ENCODE measurements at regions not wholly inside any gene's neighbourhood (a gene's known extent, or its start where the extent isn't known, plus 50 kb on each side); places are given as distances from the start of the nearest gene placed in this dataset.

GRCh38 chr3:194204042-194204987, 68.4 kb downstream of the HES1 start:
- H3K4me3 Mint-ChIP-seq = peak overlapping the region; percentile 71
- H3K4me1 Mint-ChIP-seq = peaks cover 27% of the 10 kb centered on the region
- H3K27me3 Mint-ChIP-seq = peaks cover 56% of the 10 kb centered on the region
- DNase-seq = no peak
- H3K27ac Mint-ChIP-seq = no peak overlapping the region
- CTCF ChIA-PET = no interaction called here
- POLR2A ChIA-PET = no interaction called here
- no peaks in the 10 kb centered on the region for H3K36me3 Mint-ChIP-seq (ENCODE audit: low read depth)
- no peaks in the 10 kb centered on the region for H3K9me3 Mint-ChIP-seq

- no peaks in the 10 kb centered on the region for H3K36me3 Mint-ChIP-seq (ENCODE audit: low read depth)
- H3K4me3 Mint-ChIP-seq = no peak overlapping the region
- CTCF ChIA-PET = no interaction called here
- peaks cover 48% of the 10 kb centered on the region for H3K27me3 Mint-ChIP-seq
- POLR2A ChIA-PET = no interaction called here
- H3K9me3 Mint-ChIP-seq = no peaks in the 10 kb centered on the region
- H3K4me1 Mint-ChIP-seq = peaks cover 27% of the 10 kb centered on the region
- DNase-seq = no peak
- H3K27ac Mint-ChIP-seq = no peak overlapping the region
Observed at GRCh38 chr3:194205675-194206133, 69.8 kb downstream of the HES1 start.

- no peak overlapping the region for H3K4me3 Mint-ChIP-seq
- no peaks in the 10 kb centered on the region for H3K36me3 Mint-ChIP-seq (ENCODE audit: low read depth)
- DNase-seq = no peak
- POLR2A ChIA-PET = no interaction called here
- CTCF ChIA-PET = no interaction called here
- H3K27ac Mint-ChIP-seq = no peak overlapping the region
- H3K27me3 Mint-ChIP-seq = peaks cover 46% of the 10 kb centered on the region
- H3K9me3 Mint-ChIP-seq = no peaks in the 10 kb centered on the region
- peaks cover 27% of the 10 kb centered on the region for H3K4me1 Mint-ChIP-seq
Observed at GRCh38 chr3:194206320-194206719, 70.4 kb downstream of the HES1 start.

GRCh38 chr3:194208709-194209108, 72.8 kb downstream of the HES1 start:
- ChIA-PET CTCF (no interaction called here), POLR2A (interaction anchor here (0.6 kb wide), 1 partner anchor 124 kb away, joined by 3 read pairs; no protein-coding TSS in a partner anchor)
- Mint-ChIP-seq H3K27ac (no peak overlapping the region), H3K9me3 (no peaks in the 10 kb centered on the region), H3K4me3 (no peak overlapping the region), H3K27me3 (peaks cover 34% of the 10 kb centered on the region), H3K36me3 (ENCODE audit: low read depth) (no peaks in the 10 kb centered on the region), H3K4me1 (peaks cover 17% of the 10 kb centered on the region)
- no peak for DNase-seq

GRCh38 chr3:194212161-194212844, 76.4 kb downstream of the HES1 start:
- no peak for DNase-seq
- peaks cover 3% of the 10 kb centered on the region for H3K4me1 Mint-ChIP-seq
- H3K9me3 Mint-ChIP-seq = no peaks in the 10 kb centered on the region
- CTCF ChIA-PET = interaction anchor here (0.9 kb wide), 1 partner anchor 101 kb away, joined by 3 read pairs; no protein-coding TSS in a partner anchor
- no peaks in the 10 kb centered on the region for H3K36me3 Mint-ChIP-seq (ENCODE audit: low read depth)
- H3K27me3 Mint-ChIP-seq = peaks cover 36% of the 10 kb centered on the region
- no peak overlapping the region for H3K27ac Mint-ChIP-seq
- POLR2A ChIA-PET = no interaction called here
- no peak overlapping the region for H3K4me3 Mint-ChIP-seq

- H3K36me3 Mint-ChIP-seq (ENCODE audit: low read depth) = no peaks in the 10 kb centered on the region
- POLR2A ChIA-PET = no interaction called here
- CTCF ChIA-PET = no interaction called here
- no peak overlapping the region for H3K27ac Mint-ChIP-seq
- peaks cover 38% of the 10 kb centered on the region for H3K27me3 Mint-ChIP-seq
- no peaks in the 10 kb centered on the region for H3K9me3 Mint-ChIP-seq
- no peak for DNase-seq
- no peak overlapping the region for H3K4me3 Mint-ChIP-seq
- peaks cover 3% of the 10 kb centered on the region for H3K4me1 Mint-ChIP-seq
Observed at GRCh38 chr3:194212845-194213331, 76.9 kb downstream of the HES1 start.

- ChIA-PET CTCF (no interaction called here), POLR2A (no interaction called here)
- H3K4me1 Mint-ChIP-seq = peaks cover 3% of the 10 kb centered on the region
- no peak overlapping the region for H3K4me3 Mint-ChIP-seq
- no peak for DNase-seq
- H3K27ac Mint-ChIP-seq = no peak overlapping the region
- H3K36me3 Mint-ChIP-seq (ENCODE audit: low read depth) = no peaks in the 10 kb centered on the region
- H3K9me3 Mint-ChIP-seq = no peaks in the 10 kb centered on the region
- H3K27me3 Mint-ChIP-seq = peaks cover 56% of the 10 kb centered on the region
Observed at GRCh38 chr3:194215392-194215791, 79.4 kb downstream of the HES1 start.

- CTCF ChIA-PET = no interaction called here
- Mint-ChIP-seq H3K9me3 (no peaks in the 10 kb centered on the region), H3K27me3 (peaks cover 65% of the 10 kb centered on the region), H3K4me1 (peaks cover 4% of the 10 kb centered on the region), H3K4me3 (no peak overlapping the region), H3K27ac (no peak overlapping the region), H3K36me3 (ENCODE audit: low read depth) (no peaks in the 10 kb centered on the region)
- DNase-seq = no peak
- POLR2A ChIA-PET = no interaction called here
Observed at GRCh38 chr3:194218646-194219453, 82.9 kb downstream of the HES1 start.

- Mint-ChIP-seq H3K4me1 (peaks cover 13% of the 10 kb centered on the region), H3K36me3 (ENCODE audit: low read depth) (no peaks in the 10 kb centered on the region), H3K4me3 (no peak overlapping the region), H3K27ac (no peak overlapping the region), H3K27me3 (peaks cover 68% of the 10 kb centered on the region), H3K9me3 (no peaks in the 10 kb centered on the region)
- no peak for DNase-seq
- POLR2A ChIA-PET = no interaction called here
- CTCF ChIA-PET = no interaction called here
Observed at GRCh38 chr3:194219826-194220410, 84.0 kb downstream of the HES1 start.

- ChIA-PET CTCF (no interaction called here), POLR2A (no interaction called here)
- Mint-ChIP-seq H3K4me3 (no peak overlapping the region), H3K36me3 (ENCODE audit: low read depth) (no peaks in the 10 kb centered on the region), H3K4me1 (peaks cover 17% of the 10 kb centered on the region), H3K27me3 (peaks cover 67% of the 10 kb centered on the region), H3K9me3 (no peaks in the 10 kb centered on the region), H3K27ac (no peak overlapping the region)
- DNase-seq = no peak
Observed at GRCh38 chr3:194220901-194221326, 85.0 kb downstream of the HES1 start.

- no peak for DNase-seq
- POLR2A ChIA-PET = no interaction called here
- Mint-ChIP-seq H3K4me3 (no peak overlapping the region), H3K27ac (no peak overlapping the region), H3K27me3 (peaks cover 67% of the 10 kb centered on the region), H3K4me1 (peaks cover 17% of the 10 kb centered on the region), H3K9me3 (no peaks in the 10 kb centered on the region), H3K36me3 (ENCODE audit: low read depth) (no peaks in the 10 kb centered on the region)
- CTCF ChIA-PET = no interaction called here
Observed at GRCh38 chr3:194221336-194221735, 85.4 kb downstream of the HES1 start.

GRCh38 chr3:194223951-194224350, 88.0 kb downstream of the HES1 start:
- Mint-ChIP-seq H3K27me3 (peaks cover 78% of the 10 kb centered on the region), H3K4me3 (no peak overlapping the region), H3K36me3 (ENCODE audit: low read depth) (peaks cover 12% of the 10 kb centered on the region), H3K9me3 (no peaks in the 10 kb centered on the region), H3K27ac (no peak overlapping the region), H3K4me1 (peaks cover 17% of the 10 kb centered on the region)
- ChIA-PET CTCF (interaction anchor here (2.1 kb wide), 1 partner anchor 92 kb away, joined by 5 read pairs; no protein-coding TSS in a partner anchor), POLR2A (no interaction called here)
- no peak for DNase-seq
